HUES48 (cell line): ENCODE measurements at regions not wholly inside any gene's neighbourhood (a gene's known extent, or its start where the extent isn't known, plus 50 kb on each side); places are given as distances from the start of the nearest gene placed in this dataset.
"Not testable (repeated sequence)": the region's sequence is repeated elsewhere in the genome, so short reads cannot be mapped to it uniquely, and the experiment has no call there.

Source experiments
- H3K27ac ChIP-seq: one replicate; pipeline ENCODE4 v1.7.0; 2013; ENCODE audit warnings: low read depth, low read length, inconsistent platforms
- H3K27me3 ChIP-seq: 2 replicates; pipeline ENCODE4 v1.6.1; 2013; ENCODE audit warnings: mild to moderate bottlenecking, low read length; ENCODE audit not compliant: control insufficient read depth, insufficient read depth
- H3K36me3 ChIP-seq: 2 replicates; pipeline ENCODE4 v1.6.1; 2013; ENCODE audit warnings: low read length; ENCODE audit not compliant: control insufficient read depth, insufficient read depth
- H3K4me1 ChIP-seq: 2 replicates; pipeline ENCODE4 v1.6.1; 2013; ENCODE audit warnings: mild to moderate bottlenecking, low read length; ENCODE audit not compliant: control insufficient read depth, insufficient read depth
- H3K4me3 ChIP-seq: 2 replicates; pipeline ENCODE4 v1.5.1; 2013; ENCODE audit warnings: mild to moderate bottlenecking, low read depth, low read length
- H3K9ac ChIP-seq: 2 replicates; pipeline ENCODE4 v1.6.1; 2013; ENCODE audit warnings: mild to moderate bottlenecking, low read depth, low read length, moderate library complexity
- H3K9me3 ChIP-seq: 2 replicates; pipeline ENCODE4 v1.6.1; 2013; ENCODE audit warnings: low read length; ENCODE audit not compliant: control insufficient read depth, insufficient read depth

- Histone ChIP-seq H3K27me3 (no peaks in the 10 kb centered on the region), H3K9ac (no peak overlapping the region), H3K9me3 (no peaks in the 10 kb centered on the region), H3K27ac (no peak overlapping the region), H3K4me1 (no peaks in the 10 kb centered on the region), H3K4me3 (no peak overlapping the region), H3K36me3 (no peaks in the 10 kb centered on the region)
Measured at GRCh38 chr9:25212361-25212760, 465.9 kb downstream of the TUSC1 start.

GRCh38 chr9:25207402-25208195 is 470.6 kb downstream of the TUSC1 start:
- Histone ChIP-seq H3K9me3 (no peaks in the 10 kb centered on the region), H3K4me3 (no peak overlapping the region), H3K27me3 (no peaks in the 10 kb centered on the region), H3K9ac (no peak overlapping the region), H3K27ac (no peak overlapping the region), H3K4me1 (peaks cover 20% of the 10 kb centered on the region), H3K36me3 (no peaks in the 10 kb centered on the region)

GRCh38 chr9:25206027-25206426 is 472.2 kb downstream of the TUSC1 start:
- no peaks in the 10 kb centered on the region for H3K36me3 ChIP-seq
- H3K27ac ChIP-seq: peak overlapping the region; percentile 81
- no peaks in the 10 kb centered on the region for H3K27me3 ChIP-seq
- H3K9me3 ChIP-seq: no peaks in the 10 kb centered on the region
- H3K4me3 ChIP-seq: no peak overlapping the region
- no peak overlapping the region for H3K9ac ChIP-seq
- H3K4me1 ChIP-seq: peaks cover 20% of the 10 kb centered on the region

GRCh38 chr9:25205285-25205684 is 473.0 kb downstream of the TUSC1 start:
- Histone ChIP-seq H3K27ac (peak overlapping the region; percentile 81), H3K9ac (no peak overlapping the region), H3K4me1 (peaks cover 20% of the 10 kb centered on the region), H3K4me3 (peak overlapping the region; percentile 40), H3K27me3 (no peaks in the 10 kb centered on the region), H3K9me3 (no peaks in the 10 kb centered on the region), H3K36me3 (no peaks in the 10 kb centered on the region)

GRCh38 chr9:25177858-25178257 is 500.4 kb downstream of the TUSC1 start:
- H3K27ac ChIP-seq: no peak overlapping the region

GRCh38 chr9:25129537-25129936 is 548.7 kb downstream of the TUSC1 start:
- H3K9me3 ChIP-seq: no peaks in the 10 kb centered on the region
- no peaks in the 10 kb centered on the region for H3K27me3 ChIP-seq
- no peak overlapping the region for H3K27ac ChIP-seq
- H3K9ac ChIP-seq: no peak overlapping the region
- no peaks in the 10 kb centered on the region for H3K36me3 ChIP-seq
- no peaks in the 10 kb centered on the region for H3K4me1 ChIP-seq
- no peak overlapping the region for H3K4me3 ChIP-seq

More at GRCh38 chr9:25177858-25178257, 500.4 kb downstream of the TUSC1 start:
- no peaks in the 10 kb centered on the region for H3K27me3 ChIP-seq
- H3K4me1 ChIP-seq: peaks cover 8% of the 10 kb centered on the region; the same call in 1 of the 2 replicates
- H3K9me3 ChIP-seq: no peaks in the 10 kb centered on the region
- H3K4me3 ChIP-seq: no peak overlapping the region
- H3K36me3 ChIP-seq: no peaks in the 10 kb centered on the region
- H3K9ac ChIP-seq: no peak overlapping the region

- Histone ChIP-seq H3K4me3 (no peak overlapping the region), H3K36me3 (no peaks in the 10 kb centered on the region), H3K27ac (no peak overlapping the region), H3K9me3 (no peaks in the 10 kb centered on the region), H3K27me3 (no peaks in the 10 kb centered on the region), H3K4me1 (no peaks in the 10 kb centered on the region), H3K9ac (no peak overlapping the region)
Measured at GRCh38 chr9:25121811-25122210, 556.4 kb downstream of the TUSC1 start.

- Histone ChIP-seq H3K9ac (no peak overlapping the region), H3K27me3 (no peaks in the 10 kb centered on the region), H3K4me3 (no peak overlapping the region), H3K36me3 (no peaks in the 10 kb centered on the region), H3K4me1 (no peaks in the 10 kb centered on the region), H3K27ac (no peak overlapping the region), H3K9me3 (no peaks in the 10 kb centered on the region; the same call in 1 of the 2 replicates)
Measured at GRCh38 chr9:25119041-25119440, 559.2 kb downstream of the TUSC1 start.

- H3K4me3 ChIP-seq: no peak overlapping the region
- H3K9me3 ChIP-seq: no peaks in the 10 kb centered on the region; the same call in 1 of the 2 replicates
- H3K27ac ChIP-seq: no peak overlapping the region
- no peaks in the 10 kb centered on the region for H3K36me3 ChIP-seq
- H3K4me1 ChIP-seq: no peaks in the 10 kb centered on the region
- no peak overlapping the region for H3K9ac ChIP-seq
- no peaks in the 10 kb centered on the region for H3K27me3 ChIP-seq
Measured at GRCh38 chr9:25117791-25118190, 560.5 kb downstream of the TUSC1 start.

- H3K9ac ChIP-seq, H3K4me3 ChIP-seq, H3K27ac ChIP-seq, H3K36me3 ChIP-seq, H3K4me1 ChIP-seq, H3K27me3 ChIP-seq: not testable (repeated sequence)
- peaks cover 21% of the 10 kb centered on the region for H3K9me3 ChIP-seq
Measured at GRCh38 chr9:25102204-25102603, 556.5 kb upstream of the IZUMO3 start.

- H3K9me3 ChIP-seq: no peaks in the 10 kb centered on the region
- H3K27ac ChIP-seq: no peak overlapping the region
- peaks cover 7% of the 10 kb centered on the region; the same call in 1 of the 2 replicates for H3K4me1 ChIP-seq
- H3K9ac ChIP-seq: no peak overlapping the region
- H3K36me3 ChIP-seq: no peaks in the 10 kb centered on the region
- H3K4me3 ChIP-seq: no peak overlapping the region
- H3K27me3 ChIP-seq: no peaks in the 10 kb centered on the region
Measured at GRCh38 chr9:25094518-25094917, 548.8 kb upstream of the IZUMO3 start.
